Large intestine (tissue), 3 donors: ENCODE measurements at regions not wholly inside any gene's neighbourhood (a gene's known extent, or its start where the extent isn't known, plus 50 kb on each side); places are given as distances from the start of the nearest gene placed in this dataset.
"Not testable (repeated sequence)": the region's sequence is repeated elsewhere in the genome, so short reads cannot be mapped to it uniquely, and the experiment has no call there.

Source experiments
- DNase-seq, 2 donors: peaks; one replicate each; pipeline versions ENCODE4 v3.0.0 to v3.0.0-alpha.2; 2013
- H3K27ac ChIP-seq: one replicate; pipeline ENCODE4 v1.5.1; 2013; ENCODE audit warnings: low read length
- H3K27me3 ChIP-seq: 2 replicates; pipeline ENCODE4 v1.6.1; 2013; ENCODE audit warnings: low read length; ENCODE audit not compliant: control insufficient read depth, insufficient read depth
- H3K36me3 ChIP-seq: 2 replicates; pipeline ENCODE4 v1.6.1; 2013; ENCODE audit warnings: low read length; ENCODE audit not compliant: control insufficient read depth, insufficient read depth
- H3K4me1 ChIP-seq: one replicate; pipeline ENCODE4 v1.6.1; 2013; ENCODE audit warnings: low read length; ENCODE audit not compliant: control insufficient read depth, insufficient read depth
- H3K4me3 ChIP-seq: one replicate; pipeline ENCODE4 v1.5.1; 2013; ENCODE audit warnings: low read length
- H3K9me3 ChIP-seq: one replicate; pipeline ENCODE4 v1.6.1; 2013; ENCODE audit warnings: mild to moderate bottlenecking, low read depth, low read length, moderate library complexity; ENCODE audit not compliant: control insufficient read depth
- WGBS: methylation state at CpG from one replicate; pipeline ENCODE4 v1.1.5; 2013; ENCODE audit warnings: low lambda C conversion rate; ENCODE audit not compliant: insufficient coverage; 5-methylcytosine and 5-hydroxymethylcytosine counted together

DNA sequence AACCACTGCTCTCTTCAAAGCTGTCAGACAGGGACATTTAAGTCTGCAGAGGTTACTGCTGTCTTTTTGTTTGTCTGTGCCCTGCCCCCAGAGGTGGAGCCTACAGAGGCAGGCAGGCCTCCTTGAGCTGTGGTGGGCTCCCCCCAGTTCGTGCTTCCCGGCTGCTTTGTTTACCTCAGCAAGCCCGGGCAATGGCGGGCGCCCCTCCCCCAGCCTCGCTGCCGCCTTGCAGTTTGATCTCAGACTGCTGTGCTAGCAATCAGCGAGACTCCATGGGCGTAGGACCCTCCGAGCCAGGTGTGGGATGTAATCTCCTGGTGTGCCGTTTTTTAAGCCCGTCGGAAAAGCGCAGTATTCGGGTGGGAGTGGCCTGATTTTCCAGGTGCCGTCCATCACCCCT, 93.4 kb upstream of the PRMT8 start:
- not testable (repeated sequence) for H3K4me3 ChIP-seq, H3K4me1 ChIP-seq, H3K9me3 ChIP-seq, DNase-seq, H3K27me3 ChIP-seq, H3K36me3 ChIP-seq, H3K27ac ChIP-seq
- no CpG with 5 or more reads among the region's 16 CpGs for WGBS

DNA sequence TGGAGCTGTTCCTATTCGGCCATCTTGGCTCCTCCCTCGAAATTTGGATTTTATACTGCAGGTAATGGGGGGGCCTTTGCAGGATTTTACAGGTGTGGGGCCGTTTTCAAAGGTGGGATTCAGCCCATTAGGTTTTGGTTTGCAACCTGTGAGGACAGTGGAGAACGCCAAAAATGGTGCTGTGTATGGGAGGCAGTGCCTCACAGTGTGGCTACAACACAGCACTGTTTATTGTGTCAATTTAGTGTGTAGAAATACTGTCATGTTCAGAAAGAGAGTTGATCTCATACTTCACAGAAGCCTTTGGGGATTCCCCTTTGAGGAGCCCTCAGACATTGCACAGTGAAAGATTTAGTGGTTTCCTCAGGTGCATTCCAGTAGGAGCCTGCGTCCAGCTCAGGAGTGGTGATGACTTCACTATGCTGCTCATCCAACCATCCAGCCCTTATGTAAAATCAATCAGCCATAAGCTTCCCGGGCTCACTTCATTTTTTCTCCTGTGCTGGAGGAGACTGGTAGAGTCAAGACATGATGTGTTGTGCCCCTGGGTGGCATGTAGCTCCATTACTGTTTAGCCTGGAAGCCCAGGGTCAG, 92.7 kb upstream of the PRMT8 start:
- H3K4me3 ChIP-seq: no peak overlapping the region

DNA sequence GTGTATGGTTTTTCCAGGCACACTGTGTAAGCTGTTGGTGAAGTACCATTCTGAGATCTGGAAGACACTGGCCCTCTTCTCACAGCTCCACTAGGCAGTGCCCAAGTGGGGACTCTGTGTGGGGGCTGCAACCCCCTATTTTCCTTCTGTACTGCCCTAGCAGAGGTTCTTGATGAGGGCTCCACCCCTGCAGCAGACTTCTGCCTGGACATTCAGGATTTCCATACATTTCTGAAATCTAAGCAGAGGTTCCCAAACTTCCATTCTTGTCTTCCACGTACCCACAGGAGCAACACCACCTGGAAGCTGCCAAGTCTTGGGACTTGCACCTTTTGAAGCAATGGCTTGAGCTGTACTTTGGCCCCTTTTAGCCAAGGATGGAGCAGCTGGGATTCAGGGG, 85.2 kb upstream of the PRMT8 start:
- no peak for DNase-seq
- peaks cover 8% of the 10 kb centered on the region for H3K9me3 ChIP-seq
- no peak overlapping the region for H3K4me3 ChIP-seq
- WGBS: no CpG with 5 or more reads among the region's 1 CpG
- no peaks in the 10 kb centered on the region for H3K27me3 ChIP-seq
- no peaks in the 10 kb centered on the region for H3K4me1 ChIP-seq
- H3K36me3 ChIP-seq: no peaks in the 10 kb centered on the region
- H3K27ac ChIP-seq: no peak overlapping the region

More for the DNA sequence above, 92.7 kb upstream of the PRMT8 start:
- peaks cover 4% of the 10 kb centered on the region for H3K27me3 ChIP-seq
- no peaks in the 10 kb centered on the region for H3K4me1 ChIP-seq
- no peaks in the 10 kb centered on the region for H3K9me3 ChIP-seq
- no peaks in the 10 kb centered on the region for H3K36me3 ChIP-seq
- no peak for DNase-seq
- H3K27ac ChIP-seq: no peak overlapping the region
- WGBS: no CpG with 5 or more reads among the region's 6 CpGs

DNA sequence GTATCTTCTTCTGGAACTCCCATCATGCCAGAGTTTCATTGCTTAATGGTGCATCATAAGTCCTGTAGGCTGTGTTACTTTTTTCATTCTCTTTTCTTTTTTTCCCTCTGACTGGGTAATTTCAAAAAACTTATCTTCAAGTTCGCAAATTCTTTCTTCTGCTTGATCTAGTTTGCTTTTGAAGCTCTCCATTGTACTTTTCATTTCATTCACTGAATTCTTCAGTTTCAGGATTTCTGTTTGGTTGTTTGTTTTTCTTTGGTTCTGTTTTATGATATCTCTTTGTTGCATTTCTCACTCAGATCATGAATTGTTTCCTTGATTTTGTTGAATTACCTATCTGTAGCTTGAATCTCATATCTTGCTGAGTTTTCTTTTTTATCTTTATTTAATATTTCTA, 83.3 kb upstream of the PRMT8 start:
- H3K27me3 ChIP-seq: no peaks in the 10 kb centered on the region

DNA sequence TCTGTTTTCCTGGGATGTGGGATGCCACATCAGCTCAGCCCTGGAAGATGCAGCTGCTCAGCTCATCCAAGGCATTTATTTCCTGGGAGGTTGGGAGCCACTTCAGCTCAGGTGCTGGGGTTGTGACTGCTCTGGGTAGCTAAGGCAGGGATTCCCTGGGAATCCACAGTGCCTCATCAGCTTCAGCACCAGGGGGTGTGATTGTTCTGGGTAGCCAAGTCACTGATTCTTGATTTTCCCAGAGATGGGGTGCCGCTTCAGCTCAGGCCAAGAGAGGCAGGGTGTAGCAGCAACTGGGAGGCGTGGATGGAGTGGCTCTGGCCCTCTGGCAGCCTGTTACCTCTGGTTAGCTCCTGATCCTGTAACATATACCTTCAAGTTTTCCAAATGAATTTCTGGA, 81.3 kb upstream of the PRMT8 start:
- WGBS: 80% methylated on average over 1 of the region's 2 CpGs
- peaks cover 8% of the 10 kb centered on the region for H3K9me3 ChIP-seq
- no peak overlapping the region for H3K27ac ChIP-seq
- H3K27me3 ChIP-seq: no peaks in the 10 kb centered on the region
- H3K4me1 ChIP-seq: no peaks in the 10 kb centered on the region
- no peak overlapping the region for H3K4me3 ChIP-seq
- no peaks in the 10 kb centered on the region for H3K36me3 ChIP-seq
- no peak for DNase-seq

More for the DNA sequence above, 83.3 kb upstream of the PRMT8 start:
- Histone ChIP-seq H3K9me3 (peaks cover 8% of the 10 kb centered on the region), H3K4me3 (no peak overlapping the region), H3K4me1 (no peaks in the 10 kb centered on the region), H3K36me3 (no peaks in the 10 kb centered on the region), H3K27ac (no peak overlapping the region)
- WGBS: 90% methylated on average over 1 of the region's 1 CpG
- DNase-seq: no peak

DNA sequence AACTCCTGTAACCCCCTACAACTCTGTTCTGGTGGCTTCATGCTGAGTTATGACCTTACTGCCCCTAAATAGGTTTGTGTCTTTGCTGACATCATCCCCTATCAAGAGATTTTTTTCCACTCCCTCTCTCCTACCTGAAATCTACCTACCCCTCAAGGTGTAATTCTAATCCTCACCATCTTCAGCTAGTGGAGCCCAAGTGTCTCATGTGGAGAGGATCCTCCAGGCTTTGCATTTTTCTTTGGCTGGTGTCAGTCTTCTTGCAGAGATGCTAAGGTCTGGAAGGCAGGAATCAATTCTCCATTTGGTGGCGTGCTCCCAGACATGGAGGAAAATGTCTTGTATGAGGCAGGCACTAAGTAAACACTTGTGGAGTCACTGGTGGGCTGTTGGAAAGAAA, 74.8 kb upstream of the PRMT8 start:
- Histone ChIP-seq H3K27ac (no peak overlapping the region), H3K4me1 (no peaks in the 10 kb centered on the region), H3K27me3 (peaks cover 16% of the 10 kb centered on the region), H3K9me3 (no peaks in the 10 kb centered on the region), H3K36me3 (no peaks in the 10 kb centered on the region), H3K4me3 (no peak overlapping the region)
- WGBS: no CpG with 5 or more reads among the region's 1 CpG
- DNase-seq: no peak

DNA sequence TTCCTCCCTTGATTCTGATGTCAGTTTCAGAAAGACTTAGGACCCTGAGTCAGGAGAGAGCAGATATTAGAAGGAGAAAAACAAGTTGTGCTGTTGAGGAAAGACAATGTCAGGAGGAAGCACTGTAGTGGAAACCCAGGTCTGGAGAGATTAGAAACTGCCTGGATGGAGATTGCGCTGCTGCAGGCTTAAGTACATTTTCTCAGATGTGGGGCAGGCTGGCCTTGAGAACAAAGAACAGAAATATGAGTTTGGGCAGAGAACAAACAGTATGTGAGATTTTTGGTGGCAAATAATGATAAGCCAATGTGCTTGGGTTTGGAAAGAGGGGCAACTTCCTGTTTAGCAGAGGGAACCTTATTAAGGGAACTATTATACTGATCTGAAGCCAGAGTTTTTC, 74.3 kb upstream of the PRMT8 start:
- Histone ChIP-seq H3K27me3 (peaks cover 16% of the 10 kb centered on the region), H3K9me3 (no peaks in the 10 kb centered on the region), H3K27ac (no peak overlapping the region), H3K36me3 (no peaks in the 10 kb centered on the region), H3K4me1 (no peaks in the 10 kb centered on the region), H3K4me3 (no peak overlapping the region)
- 80% methylated on average over 1 of the region's 1 CpG for WGBS
- no peak for DNase-seq

DNA sequence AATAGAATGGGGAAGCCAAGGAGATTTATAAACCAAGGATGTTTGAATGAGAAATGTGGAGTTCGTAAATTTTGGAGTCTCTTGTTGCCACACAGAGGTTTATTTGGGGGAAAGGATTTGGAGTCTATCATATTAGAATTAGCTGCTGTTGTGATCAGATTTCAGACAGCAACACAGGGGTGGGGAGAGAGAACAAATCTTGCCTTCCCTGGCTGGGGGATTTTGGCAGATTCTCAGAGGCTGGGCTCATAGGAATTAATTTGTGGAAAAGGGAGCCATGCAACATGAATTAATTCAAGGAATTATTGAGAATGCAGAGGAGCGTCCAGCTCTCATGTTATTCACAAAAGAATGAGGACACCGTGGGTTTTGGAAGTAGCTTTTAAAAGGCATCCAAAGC, 73.9 kb upstream of the PRMT8 start:
- Histone ChIP-seq H3K27me3 (peaks cover 16% of the 10 kb centered on the region), H3K36me3 (no peaks in the 10 kb centered on the region), H3K9me3 (no peaks in the 10 kb centered on the region), H3K4me3 (no peak overlapping the region), H3K27ac (no peak overlapping the region), H3K4me1 (no peaks in the 10 kb centered on the region)
- DNase-seq: no peak
- WGBS: 93% methylated on average over 2 of the region's 3 CpGs

DNA sequence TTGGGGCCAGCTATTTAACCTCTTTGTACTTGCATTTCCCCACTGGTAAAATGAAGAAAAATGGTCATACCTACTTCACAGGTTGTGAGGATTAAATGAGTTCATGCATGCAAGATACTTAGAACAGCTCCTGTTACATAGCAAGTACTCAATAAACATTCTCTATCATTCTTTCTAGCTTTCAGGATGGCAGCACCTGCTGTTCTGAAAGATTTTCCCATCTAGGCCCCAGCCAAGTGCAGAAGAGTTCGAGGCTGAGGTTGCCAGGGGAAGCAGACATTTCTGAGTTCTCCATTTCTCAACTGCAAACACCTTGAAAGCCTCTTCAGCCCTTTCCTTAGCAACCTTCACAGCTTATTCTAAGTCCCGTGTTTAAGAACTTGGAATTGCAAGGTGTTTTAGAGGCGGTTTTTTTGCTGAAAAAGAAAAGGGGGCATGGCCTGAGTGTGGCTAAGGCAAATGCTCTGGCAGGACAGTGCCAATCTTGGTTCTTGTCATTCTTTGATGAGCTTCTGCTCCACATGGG, 73.0 kb upstream of the PRMT8 start:
- 80% methylated on average over 1 of the region's 3 CpGs for WGBS
- H3K4me3 ChIP-seq: no peak overlapping the region
- DNase-seq: no peak
- H3K4me1 ChIP-seq: no peaks in the 10 kb centered on the region
- peaks cover 16% of the 10 kb centered on the region for H3K27me3 ChIP-seq
- H3K27ac ChIP-seq: no peak overlapping the region
- H3K36me3 ChIP-seq: no peaks in the 10 kb centered on the region
- H3K9me3 ChIP-seq: no peaks in the 10 kb centered on the region

DNA sequence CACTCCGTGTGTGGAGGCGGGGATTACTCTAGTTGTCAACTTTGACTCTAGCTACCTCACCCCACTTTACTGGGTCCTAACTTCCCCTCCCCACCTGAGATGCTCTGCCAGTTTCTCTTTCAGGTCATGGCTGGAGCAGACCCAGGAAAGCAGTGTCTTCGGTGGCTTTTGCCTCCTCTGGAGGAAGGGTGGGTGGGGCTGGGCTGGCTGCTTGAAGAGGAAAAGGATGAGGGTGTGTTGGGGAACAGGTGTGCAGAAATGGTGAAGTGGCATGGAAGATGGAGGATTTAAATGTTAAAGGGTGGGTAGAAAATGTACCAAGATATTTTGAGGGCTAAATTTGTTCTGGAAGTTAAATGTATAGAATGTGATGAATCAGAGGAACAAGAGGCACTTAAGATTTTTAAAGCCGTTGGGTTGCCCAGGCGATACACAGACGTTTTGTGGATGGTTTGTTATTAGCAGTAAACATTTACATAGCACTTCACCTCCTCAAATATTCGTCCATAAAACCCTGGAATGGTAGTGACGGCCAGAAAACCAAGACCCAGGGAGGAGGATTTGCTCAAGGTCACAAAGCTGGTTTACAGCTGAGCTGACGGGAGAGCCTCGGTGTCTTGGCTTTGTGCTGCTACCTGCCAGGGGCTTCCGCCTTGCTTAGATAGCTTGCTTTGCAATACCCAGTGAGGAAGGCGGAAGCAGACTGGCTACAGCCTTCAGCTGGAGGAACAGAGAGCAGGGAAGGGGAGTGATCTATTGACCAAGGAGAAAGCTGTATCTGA, 72.2 kb upstream of the PRMT8 start:
- Histone ChIP-seq H3K4me3 (no peak overlapping the region), H3K27ac (no peak overlapping the region), H3K36me3 (no peaks in the 10 kb centered on the region), H3K9me3 (no peaks in the 10 kb centered on the region), H3K27me3 (peaks cover 16% of the 10 kb centered on the region), H3K4me1 (no peaks in the 10 kb centered on the region)
- peak in 1 of 2 donors; percentile 11 for DNase-seq
- WGBS: no CpG with 5 or more reads among the region's 12 CpGs
